B cell (primary cell): ENCODE measurements at regions not wholly inside any gene's neighbourhood (a gene's known extent, or its start where the extent isn't known, plus 50 kb on each side); places are given as distances from the start of the nearest gene placed in this dataset.

ENCODE experiments used
- ATAC-seq: fragments of 200-7000 bp; cut with Tn5 transposase; one replicate; pipeline ENCODE4 v1.10.0; 2021; ENCODE audit warnings: low read depth, mild to moderate bottlenecking, moderate number of reproducible peaks, moderate library complexity
- CTCF ChIA-PET: fragments of 350-600 bp; sonication (Branson Sonifier 250); formaldehyde crosslinking; loops from one replicate; lab custom pipeline; 2021; ENCODE audit warnings: antibody characterized with exemption, inconsistent platforms; lab: Charles Lee
- POLR2A ChIA-PET: fragments of 350-600 bp; sonication (Branson Sonifier 250); formaldehyde crosslinking; loops from one replicate; lab custom pipeline; 2021; ENCODE audit warnings: antibody characterized with exemption; lab: Charles Lee
- DNase-seq: peaks from one replicate; pipeline ENCODE4 v3.0.0; 2013
- H2AFZ ChIP-seq: 2 replicates; pipeline ENCODE4 v1.6.1; 2012; ENCODE audit warnings: mild to moderate bottlenecking, low read depth, low read length; ENCODE audit not compliant: insufficient read depth, poor library complexity, severe bottlenecking
- H3K27ac ChIP-seq, 2 donors: 1 replicate in 1 of 2; 2 replicates in 1 of 2; pipeline ENCODE4 v1.5.1; 2012 to 2013; ENCODE audit warnings: low read length in 2 of 2, mild to moderate bottlenecking in 2 of 2, moderate library complexity in 1 of 2
- H3K27me3 ChIP-seq, 4 experiments: fragments of 200-600 bp in 1 of 4; sonication (generic) in 1 of 4; replicated peaks in 1 of 4; 1 replicate in 2 of 4; 2 replicates in 2 of 4; pipeline versions ENCODE4 v1.6.1 to v1.7.0; 2013 to 2016; ENCODE audit warnings: low read length in 3 of 4, mild to moderate bottlenecking in 2 of 4, mixed read lengths in 1 of 4, moderate library complexity in 1 of 4; ENCODE audit not compliant: insufficient read depth in 4 of 4, control insufficient read depth in 3 of 4; ENCODE audit errors: control extremely low read depth in 1 of 4
- H3K36me3 ChIP-seq, 2 experiments: replicated peaks in 1 of 2; 1 replicate in 1 of 2; 2 replicates in 1 of 2; pipeline versions ENCODE4 v1.6.1 to v1.7.1; 2013; ENCODE audit warnings: low read length in 1 of 2; ENCODE audit not compliant: insufficient read depth in 2 of 2, control insufficient read depth in 1 of 2; ENCODE audit errors: control extremely low read depth in 1 of 2, extremely low read depth in 1 of 2
- H3K4me1 ChIP-seq, 2 donors: fragments of 200-600 bp in 1 of 2; sonication (generic) in 1 of 2; 1 replicate in 1 of 2; 2 replicates in 1 of 2; pipeline versions ENCODE4 v1.5.1 to v1.6.1; 2013 to 2017; ENCODE audit warnings: low read length in 2 of 2; ENCODE audit not compliant: control insufficient read depth in 2 of 2, insufficient read depth in 2 of 2
- H3K4me2 ChIP-seq: replicated peaks from 2 replicates; pipeline ENCODE3; 2012; ENCODE audit warnings: mild to moderate bottlenecking, low read depth, low read length; ENCODE audit not compliant: poor library complexity, severe bottlenecking
- H3K4me3 ChIP-seq, 5 experiments: fragments of 200-600 bp in 1 of 5; sonication (generic) in 1 of 5; 1 replicate in 3 of 5; 2 replicates in 2 of 5; pipeline versions ENCODE4 v1.5.1 to v1.7.0; 2011 to 2016; ENCODE audit warnings: low read length in 4 of 5, mild to moderate bottlenecking in 4 of 5, low read depth in 2 of 5, control low read depth in 1 of 5, moderate library complexity in 1 of 5; ENCODE audit not compliant: insufficient read depth in 1 of 5; ENCODE audit errors: control extremely low read depth in 1 of 5, extremely low read depth in 1 of 5
- H3K79me2 ChIP-seq: fragments of 200-600 bp; sonication (generic); one replicate; pipeline ENCODE4 v1.6.0; 2016; ENCODE audit warnings: low read length; ENCODE audit not compliant: control insufficient read depth, insufficient read depth
- H3K9ac ChIP-seq: fragments of 200-600 bp; sonication (generic); 2 replicates; pipeline ENCODE4 v1.6.1; 2017; ENCODE audit warnings: mild to moderate bottlenecking, low read length, moderate library complexity
- H3K9me3 ChIP-seq, 3 donors: one replicate each; pipeline versions ENCODE4 v1.6.1 to v1.7.1; 2013; ENCODE audit warnings: low read length in 2 of 3; ENCODE audit not compliant: control insufficient read depth in 2 of 3, insufficient read depth in 1 of 3; ENCODE audit errors: control extremely low read depth in 1 of 3
- H4K20me1 ChIP-seq: 2 replicates; pipeline ENCODE4 v1.6.0; 2012; ENCODE audit warnings: mild to moderate bottlenecking, low read length; ENCODE audit not compliant: insufficient read depth, control insufficient read depth, poor library complexity, severe bottlenecking
- H3K27ac Mint-ChIP-seq: one replicate; pipeline ENCODE4 v1.8.0; 2021; ENCODE audit warnings: mixed read lengths
- H3K27me3 Mint-ChIP-seq: one replicate; pipeline ENCODE4 v1.8.0; 2021; ENCODE audit warnings: mixed read lengths
- H3K4me1 Mint-ChIP-seq: one replicate; pipeline ENCODE4 v1.8.0; 2021; ENCODE audit warnings: mixed read lengths
- H3K4me3 Mint-ChIP-seq: one replicate; pipeline ENCODE4 v1.8.0; 2021; ENCODE audit warnings: mixed read lengths
- H3K9me3 Mint-ChIP-seq: one replicate; pipeline ENCODE4 v1.8.0; 2022; ENCODE audit warnings: mixed read lengths; ENCODE audit not compliant: insufficient read depth
- EZH2 ChIP-seq: IDR thresholded peaks from 2 replicates; pipeline ENCODE4 v1.6.1; 2012; ENCODE audit warnings: borderline replicate concordance, low read depth, mild to moderate bottlenecking, moderate library complexity, low read length; ENCODE audit not compliant: insufficient read depth, poor library complexity, severe bottlenecking
- WGBS: methylation state at CpG from one replicate; pipeline ENCODE4 v1.1.5; 2013; ENCODE audit warnings: missing lambda C conversion rate; ENCODE audit not compliant: insufficient coverage; 5-methylcytosine and 5-hydroxymethylcytosine counted together
- intact Hi-C: fragments of 100-400 bp; cut with micrococcal nuclease; formaldehyde crosslinking; loops from one replicate; pipeline ENCODE4 v1.10.0; 2022
- TF ChIP-seq, protein P1 (sequence below): fragments of 200-600 bp; IDR thresholded peaks from one replicate; pipeline ENCODE4 v1.8.0; 2022; ENCODE audit warnings: antibody characterized with exemption, mild to moderate bottlenecking

GRCh38 chr2:184031402-184032147 is 566.8 kb upstream of the ZNF804A start:
- Histone ChIP-seq H3K4me3 (no peak overlapping the region), H3K27me3 (no peaks in the 10 kb centered on the region), H3K9ac (no peak overlapping the region), H3K9me3 (no peaks in the 10 kb centered on the region), H3K4me1 (no peaks in the 10 kb centered on the region), H3K4me2 (no peak overlapping the region), H3K79me2 (no peaks in the 10 kb centered on the region), H3K27ac (no peak overlapping the region), H3K36me3 (no peaks in the 10 kb centered on the region), H2AFZ (no peak overlapping the region), H4K20me1 (no peaks in the 10 kb centered on the region)
- Mint-ChIP-seq H3K9me3 (no peaks in the 10 kb centered on the region), H3K27me3 (no peaks in the 10 kb centered on the region), H3K4me1 (no peaks in the 10 kb centered on the region), H3K4me3 (no peak overlapping the region), H3K27ac (no peak overlapping the region)
- CTCF ChIA-PET = no interaction called here
- intact Hi-C loops = no loop called here
- TF ChIP-seq, protein P1, sequence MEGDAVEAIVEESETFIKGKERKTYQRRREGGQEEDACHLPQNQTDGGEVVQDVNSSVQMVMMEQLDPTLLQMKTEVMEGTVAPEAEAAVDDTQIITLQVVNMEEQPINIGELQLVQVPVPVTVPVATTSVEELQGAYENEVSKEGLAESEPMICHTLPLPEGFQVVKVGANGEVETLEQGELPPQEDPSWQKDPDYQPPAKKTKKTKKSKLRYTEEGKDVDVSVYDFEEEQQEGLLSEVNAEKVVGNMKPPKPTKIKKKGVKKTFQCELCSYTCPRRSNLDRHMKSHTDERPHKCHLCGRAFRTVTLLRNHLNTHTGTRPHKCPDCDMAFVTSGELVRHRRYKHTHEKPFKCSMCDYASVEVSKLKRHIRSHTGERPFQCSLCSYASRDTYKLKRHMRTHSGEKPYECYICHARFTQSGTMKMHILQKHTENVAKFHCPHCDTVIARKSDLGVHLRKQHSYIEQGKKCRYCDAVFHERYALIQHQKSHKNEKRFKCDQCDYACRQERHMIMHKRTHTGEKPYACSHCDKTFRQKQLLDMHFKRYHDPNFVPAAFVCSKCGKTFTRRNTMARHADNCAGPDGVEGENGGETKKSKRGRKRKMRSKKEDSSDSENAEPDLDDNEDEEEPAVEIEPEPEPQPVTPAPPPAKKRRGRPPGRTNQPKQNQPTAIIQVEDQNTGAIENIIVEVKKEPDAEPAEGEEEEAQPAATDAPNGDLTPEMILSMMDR = no peak
- TF ChIP-seq EZH2 = no peak
- POLR2A ChIA-PET = no interaction called here
- 92% methylated on average over 2 of the region's 5 CpGs for WGBS
- ATAC-seq = no peak
- no peak for DNase-seq

DNA sequence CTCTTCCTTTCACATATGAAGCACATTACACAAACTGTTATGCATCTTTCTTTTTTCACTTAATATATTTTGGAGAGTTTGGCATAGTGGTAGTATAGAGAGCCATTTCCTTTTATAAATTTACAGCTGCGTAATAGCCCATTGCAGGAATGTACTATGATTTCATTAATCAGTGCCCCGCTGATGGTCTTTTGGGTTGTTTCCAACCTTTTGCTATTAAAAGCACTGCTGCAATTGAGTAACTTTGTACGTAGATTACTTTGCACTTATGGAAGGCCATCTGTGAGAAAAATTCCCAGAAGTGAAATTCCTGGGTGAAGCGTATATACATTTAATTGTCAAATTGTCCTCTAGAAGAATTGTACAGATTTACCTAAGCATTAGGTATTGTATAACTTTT is 565.3 kb upstream of the ZNF804A start:
- Histone ChIP-seq H3K27ac (no peak overlapping the region), H3K36me3 (no peaks in the 10 kb centered on the region), H3K9me3 (no peaks in the 10 kb centered on the region), H3K4me2 (no peak overlapping the region), H4K20me1 (no peaks in the 10 kb centered on the region), H3K79me2 (no peaks in the 10 kb centered on the region), H3K27me3 (no peaks in the 10 kb centered on the region), H3K4me1 (no peaks in the 10 kb centered on the region), H2AFZ (no peak overlapping the region), H3K4me3 (no peak overlapping the region), H3K9ac (no peak overlapping the region)
- Mint-ChIP-seq H3K27ac (no peak overlapping the region), H3K9me3 (no peaks in the 10 kb centered on the region), H3K4me3 (no peak overlapping the region), H3K27me3 (no peaks in the 10 kb centered on the region), H3K4me1 (no peaks in the 10 kb centered on the region)
- intact Hi-C loops = no loop called here
- TF ChIP-seq EZH2 = no peak
- TF ChIP-seq, protein P1 = no peak
- WGBS = 100% methylated on average over 2 of the region's 4 CpGs
- POLR2A ChIA-PET = no interaction called here
- DNase-seq = no peak
- ATAC-seq = no peak
- CTCF ChIA-PET = no interaction called here
